ENCODE measurements at regions not wholly inside any gene's neighbourhood (a gene's known extent, or its start where the extent isn't known, plus 50 kb on each side); places are given as distances from the start of the nearest gene placed in this dataset.
"Not testable (repeated sequence)": the region's sequence is repeated elsewhere in the genome, so short reads cannot be mapped to it uniquely, and the experiment has no call there.

- Histone ChIP-seq H3K36me3 (ENCODE audit: control insufficient read depth, insufficient read depth, low read length) (no peaks in the 10 kb centered on the region), H3K27ac (ENCODE audit: low read length) (no peak overlapping the region), H3K9me3 (ENCODE audit: control insufficient read depth, insufficient read depth, low read depth, low read length) (no peaks in the 10 kb centered on the region), H3K4me1 (ENCODE audit: control insufficient read depth, insufficient read depth, low read length) (no peaks in the 10 kb centered on the region), H3K4me3 (ENCODE audit: low read depth in 2 of 2, low read length in 2 of 2) (no peak overlapping the region), H3K27me3 (ENCODE audit: control insufficient read depth, insufficient read depth, low read length) (no peaks in the 10 kb centered on the region; the same call in 1 of the 2 replicates)
- ChIA-PET POLR2A (no interaction called here), CTCF (no interaction called here)
- in situ Hi-C loops (cut with HindIII; ENCODE audit: low pct_unique_long_range_greater_than_20kb, low sequenced_read_pairs) (no loop called here), intact Hi-C loops (cut with micrococcal nuclease; ENCODE audit: unreplicated experiment) (no loop called here)
- BruUV-seq (replicated peaks), result no TSS peak
- TF ChIP-seq POLR2AphosphoS5 (IDR thresholded peaks at IDR 0.05; ENCODE audit: low read depth, low read length), result no peak
- no peak for TF ChIP-seq TCF7L2 (IDR thresholded peaks at IDR 0.05; ENCODE audit: low read depth, low read length)
- TF ChIP-seq REST (IDR thresholded peaks at IDR 0.05; ENCODE audit: insufficient read depth in 1 of 2, low read depth in 2 of 2, low read length in 1 of 2), result no peak
- no peak for TF ChIP-seq SIN3A (IDR thresholded peaks at IDR 0.05; ENCODE audit: borderline replicate concordance, insufficient read depth, low read depth, low read length)
- TF ChIP-seq CTCF (IDR thresholded peaks at IDR 0.05), result no peak
- ATAC-seq (no peak), DNase-seq (ENCODE audit: low read depth, low spot score) (no peak)
Observed at GRCh38 chr1:229170778-229171505, 100.0 kb upstream of the RAB4A start.

GRCh38 chr1:229171934-229172333, 99.0 kb upstream of the RAB4A start:
- H3K27me3 ChIP-seq (ENCODE audit: control insufficient read depth, insufficient read depth, low read length), result no peaks in the 10 kb centered on the region; the same call in 1 of the 2 replicates
- DNase-seq (ENCODE audit: low read depth, low spot score) (no peak), ATAC-seq (no peak)
- no peaks in the 10 kb centered on the region for H3K9me3 ChIP-seq (ENCODE audit: control insufficient read depth, insufficient read depth, low read depth, low read length)
- no peaks in the 10 kb centered on the region for H3K4me1 ChIP-seq (ENCODE audit: control insufficient read depth, insufficient read depth, low read length)
- POLR2A ChIA-PET, result no interaction called here
- intact Hi-C loops (cut with micrococcal nuclease; ENCODE audit: unreplicated experiment), result no loop called here
- TF ChIP-seq POLR2AphosphoS5 (IDR thresholded peaks at IDR 0.05; ENCODE audit: low read depth, low read length) (no peak), SIN3A (IDR thresholded peaks at IDR 0.05; ENCODE audit: borderline replicate concordance, insufficient read depth, low read depth, low read length) (no peak), CTCF (IDR thresholded peaks at IDR 0.05) (no peak), TCF7L2 (IDR thresholded peaks at IDR 0.05; ENCODE audit: low read depth, low read length) (no peak), REST (IDR thresholded peaks at IDR 0.05; ENCODE audit: insufficient read depth in 1 of 2, low read depth in 2 of 2, low read length in 1 of 2) (no peak)
- no peak overlapping the region for H3K4me3 ChIP-seq (ENCODE audit: low read depth in 2 of 2, low read length in 2 of 2)
- H3K27ac ChIP-seq (ENCODE audit: low read length), result no peak overlapping the region
- CTCF ChIA-PET, result no interaction called here
- no peaks in the 10 kb centered on the region for H3K36me3 ChIP-seq (ENCODE audit: control insufficient read depth, insufficient read depth, low read length)
- BruUV-seq (replicated peaks), result no TSS peak
- in situ Hi-C loops (cut with HindIII; ENCODE audit: low pct_unique_long_range_greater_than_20kb, low sequenced_read_pairs), result no loop called here

GRCh38 chr1:229173491-229174476, 97.1 kb upstream of the RAB4A start:
- DNase-seq (ENCODE audit: low read depth, low spot score); POLR2A ChIA-PET; BruUV-seq (replicated peaks); ATAC-seq; in situ Hi-C loops (cut with HindIII; ENCODE audit: low pct_unique_long_range_greater_than_20kb, low sequenced_read_pairs); H3K27ac ChIP-seq (ENCODE audit: low read length); H3K9me3 ChIP-seq (ENCODE audit: control insufficient read depth, insufficient read depth, low read depth, low read length); H3K36me3 ChIP-seq (ENCODE audit: control insufficient read depth, insufficient read depth, low read length); intact Hi-C loops (cut with micrococcal nuclease; ENCODE audit: unreplicated experiment); H3K4me1 ChIP-seq (ENCODE audit: control insufficient read depth, insufficient read depth, low read length); CTCF ChIA-PET; H3K27me3 ChIP-seq (ENCODE audit: control insufficient read depth, insufficient read depth, low read length); H3K4me3 ChIP-seq (ENCODE audit: low read depth in 2 of 2, low read length in 2 of 2): not testable (repeated sequence)

All from Panc1 (cell line).